ENCODE measurements at regions not wholly inside any gene's neighbourhood (a gene's known extent, or its start where the extent isn't known, plus 50 kb on each side); places are given as distances from the start of the nearest gene placed in this dataset.

DNA sequence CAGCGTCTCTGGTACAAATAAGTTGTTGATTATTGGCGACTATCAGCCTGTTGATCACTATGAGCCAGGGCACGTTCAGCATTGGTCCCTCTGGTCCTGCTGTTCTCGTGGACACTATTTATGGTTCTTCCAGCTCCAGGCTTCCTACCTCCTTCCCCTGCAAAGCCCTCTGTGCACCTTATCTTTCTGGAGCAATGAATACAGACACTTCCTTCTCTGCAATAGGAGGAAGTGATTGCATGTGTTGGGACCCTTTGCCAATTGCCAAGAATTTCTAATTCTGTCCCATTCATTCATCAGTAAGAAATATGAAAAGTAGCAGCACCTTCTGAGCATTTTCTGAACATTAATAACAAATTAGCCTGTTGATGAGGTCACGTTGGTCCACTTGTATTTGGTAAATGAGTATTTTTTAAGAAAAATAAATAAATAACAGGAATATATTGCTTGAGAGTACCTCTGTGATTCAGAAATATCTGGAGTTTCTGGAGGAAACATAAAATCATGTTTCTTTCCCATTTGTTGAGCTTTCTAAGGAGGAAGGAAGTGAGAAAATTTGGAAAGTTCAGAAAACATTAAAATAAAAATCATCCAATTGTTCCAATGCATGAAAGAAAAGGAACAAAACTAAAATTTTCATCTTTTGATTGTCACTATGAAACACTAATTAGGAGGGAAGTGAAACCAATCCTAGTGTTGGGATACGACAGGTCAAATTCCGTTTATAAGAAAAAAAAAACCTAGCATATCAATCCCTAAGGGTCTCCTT lies 259.1 kb upstream of the KLF6 start:
- ATAC-seq: no peak
- intact Hi-C loops (cut with DNase I, micrococcal nuclease): no loop called here
- no peak for DNase-seq

DNA sequence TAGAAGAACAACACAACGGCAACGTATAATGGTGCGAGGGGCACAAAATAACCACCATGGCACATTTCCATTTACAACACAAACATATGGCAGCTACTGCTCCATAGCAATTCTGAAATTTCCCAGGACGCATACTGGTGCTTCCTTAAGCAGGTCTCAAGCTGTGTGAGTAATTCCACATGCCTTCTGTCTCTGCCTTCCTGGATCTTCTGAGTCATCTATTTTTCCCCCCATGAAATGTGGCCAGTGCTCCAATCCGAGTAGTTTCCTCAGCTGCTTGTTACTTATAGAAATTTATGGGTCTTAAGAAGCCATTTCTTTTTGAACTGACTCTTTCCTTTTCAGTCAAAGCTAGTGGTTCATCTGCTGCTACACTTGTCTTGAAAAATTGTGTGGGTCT lies 256.6 kb upstream of the KLF6 start:
- intact Hi-C loops (cut with DNase I, micrococcal nuclease): no loop called here
- ATAC-seq (no peak), DNase-seq (no peak)

DNA sequence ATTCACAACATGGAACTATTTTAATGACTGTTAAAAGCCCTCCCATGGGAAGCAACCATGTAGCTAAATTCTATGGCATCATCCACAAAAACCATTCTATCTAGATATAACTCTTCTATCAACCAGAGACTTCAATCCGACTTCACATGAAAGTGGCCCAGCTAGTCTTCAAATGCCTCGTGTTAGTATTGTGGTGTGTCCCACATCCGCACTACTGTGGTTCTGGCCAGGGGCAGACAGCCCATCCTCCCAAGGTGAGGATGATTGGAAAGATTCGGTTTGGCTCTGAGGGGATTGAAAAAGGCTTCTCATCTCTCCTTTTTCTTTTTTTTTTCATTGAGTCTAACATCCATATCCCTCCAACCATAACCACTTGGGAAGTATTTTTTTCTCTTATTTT lies 253.0 kb upstream of the KLF6 start:
- DNase-seq (no peak), ATAC-seq (no peak)
- intact Hi-C loops (cut with DNase I, micrococcal nuclease): no loop called here

DNA sequence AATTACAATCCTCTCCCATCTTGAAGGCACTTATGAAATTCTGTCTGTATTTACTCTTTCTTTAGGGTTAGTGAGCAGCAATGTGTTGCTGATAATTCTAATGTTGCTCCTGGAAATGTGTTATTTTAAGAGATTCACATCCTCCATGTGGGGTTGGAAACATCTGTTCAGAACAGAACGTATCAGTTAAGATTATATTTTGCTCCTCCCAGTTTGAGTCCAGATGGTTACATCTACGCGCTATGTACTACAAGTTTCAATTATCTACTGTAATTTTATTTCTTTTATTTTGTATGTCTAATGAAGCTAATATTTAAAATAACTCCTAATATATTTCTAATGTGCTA lies 250.6 kb upstream of the KLF6 start:
- intact Hi-C loops (cut with DNase I, micrococcal nuclease): no loop called here
- no peak for DNase-seq
- ATAC-seq: no peak

DNA sequence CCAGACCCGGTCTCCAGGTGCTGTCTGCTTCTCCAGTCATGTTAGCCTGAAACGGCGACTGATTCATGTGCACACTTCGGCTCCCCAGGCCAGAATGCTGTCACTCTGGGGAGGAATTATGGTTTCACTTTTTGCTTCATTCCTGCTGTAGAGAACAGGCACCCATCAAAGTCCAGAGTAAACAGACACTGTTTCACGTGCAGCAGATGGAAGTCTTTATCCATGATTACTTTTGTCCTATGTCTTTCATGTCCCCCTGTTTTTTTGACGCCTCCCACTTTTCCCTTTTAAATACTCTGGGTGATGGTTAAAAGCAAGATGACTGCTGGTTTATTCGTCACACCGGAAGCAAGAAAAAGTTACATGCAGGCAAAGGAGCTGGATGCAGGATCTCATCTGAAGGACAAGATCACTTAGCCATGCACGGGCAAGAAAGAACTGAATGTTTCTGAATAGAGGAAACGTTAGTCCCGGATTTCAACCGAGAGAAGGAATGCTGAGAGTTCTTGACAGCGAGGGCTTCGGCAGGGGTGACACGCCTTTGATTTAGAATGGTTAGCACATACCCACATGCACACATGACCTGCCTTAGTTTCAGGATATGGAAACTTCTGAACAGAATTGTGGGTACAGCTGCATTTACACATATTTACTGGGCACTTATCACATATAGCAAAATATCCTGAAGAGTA lies 250.0 kb upstream of the KLF6 start:
- DNase-seq: no peak
- ATAC-seq: peak; percentile 79
- intact Hi-C loops (cut with DNase I, micrococcal nuclease): no loop called here

DNA sequence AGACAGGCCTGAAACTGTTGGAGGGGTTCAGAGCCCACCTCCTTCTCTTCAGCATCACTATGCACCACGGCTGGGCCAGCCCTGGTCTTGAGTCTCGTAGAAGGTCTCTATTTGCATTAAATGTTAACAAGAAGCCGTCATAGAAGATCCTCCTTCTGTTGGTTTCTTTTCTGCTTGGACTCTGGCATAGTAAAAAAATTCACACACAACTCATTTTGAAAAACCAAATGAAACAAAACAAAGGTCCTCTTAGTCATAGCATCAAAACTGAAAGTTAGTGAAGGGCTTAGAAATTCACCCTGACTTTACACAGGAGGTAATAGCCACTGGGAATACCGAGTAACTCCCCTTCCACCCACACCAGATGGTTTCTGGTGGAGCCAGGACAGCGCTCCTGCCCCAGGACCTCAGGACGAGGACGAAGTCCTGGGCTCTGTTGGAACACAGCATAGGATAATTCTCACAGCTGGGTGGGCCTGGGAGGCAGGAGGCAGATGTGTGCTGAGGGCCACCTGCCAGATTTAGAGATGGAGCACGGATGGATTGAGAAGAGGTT lies 248.4 kb upstream of the KLF6 start:
- intact Hi-C loops (cut with DNase I, micrococcal nuclease): no loop called here
- ATAC-seq (no peak), DNase-seq (no peak)

DNA sequence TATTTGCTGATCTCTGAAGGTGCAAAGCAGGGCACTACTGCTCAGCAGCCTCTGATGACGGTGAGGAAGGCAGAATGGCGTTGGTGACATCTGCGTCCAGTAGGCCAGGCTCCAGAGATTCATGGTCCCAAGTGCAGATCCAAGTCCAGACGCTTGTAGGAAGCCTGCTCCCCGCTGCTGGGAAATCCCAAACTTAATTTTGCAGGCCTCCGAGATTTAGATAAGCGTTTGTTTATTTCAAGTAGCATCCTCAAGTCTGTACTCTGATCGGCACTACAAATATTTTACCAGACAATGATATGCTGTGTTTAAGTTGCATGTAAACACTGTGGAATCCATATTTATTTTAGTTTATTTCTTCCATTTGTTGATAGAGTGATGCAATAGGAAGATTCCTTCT lies 244.9 kb upstream of the KLF6 start:
- ATAC-seq: no peak
- no peak for DNase-seq
- intact Hi-C loops (cut with DNase I, micrococcal nuclease): no loop called here

DNA sequence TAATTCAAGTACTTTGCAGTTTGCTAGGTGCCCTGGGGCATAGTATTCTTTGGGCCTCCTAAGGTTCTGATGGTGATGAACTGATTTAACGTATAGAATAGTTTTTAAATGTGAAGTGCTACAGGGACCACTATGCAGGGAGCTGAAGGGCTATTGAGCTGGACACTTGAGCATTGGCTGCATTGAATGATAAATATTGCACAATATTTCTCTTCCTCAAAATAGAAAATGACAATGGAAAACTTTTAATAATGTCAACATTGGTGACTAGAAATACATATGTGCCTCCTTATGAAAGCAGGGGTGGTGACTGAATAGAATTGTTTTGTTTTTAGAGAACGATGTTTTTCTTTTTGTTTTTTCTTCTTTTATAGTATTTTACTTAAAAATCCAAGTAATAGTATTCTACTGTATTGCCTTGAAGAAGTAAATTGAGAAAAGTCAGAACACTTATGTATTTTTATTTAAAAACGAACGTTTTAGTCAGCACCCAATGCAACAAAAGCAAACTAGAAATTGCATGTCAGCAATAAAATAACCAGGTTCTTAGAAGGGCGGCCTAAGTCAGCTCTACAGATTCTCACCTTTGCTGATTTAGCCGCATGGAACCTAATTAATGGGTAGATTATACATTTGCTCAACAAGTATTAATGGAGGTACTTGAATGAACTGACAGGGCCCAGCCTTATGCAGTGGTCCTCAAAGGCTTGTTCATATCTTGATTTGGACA lies 244.0 kb upstream of the KLF6 start:
- intact Hi-C loops (cut with DNase I, micrococcal nuclease): no loop called here
- DNase-seq (no peak), ATAC-seq (no peak)

DNA sequence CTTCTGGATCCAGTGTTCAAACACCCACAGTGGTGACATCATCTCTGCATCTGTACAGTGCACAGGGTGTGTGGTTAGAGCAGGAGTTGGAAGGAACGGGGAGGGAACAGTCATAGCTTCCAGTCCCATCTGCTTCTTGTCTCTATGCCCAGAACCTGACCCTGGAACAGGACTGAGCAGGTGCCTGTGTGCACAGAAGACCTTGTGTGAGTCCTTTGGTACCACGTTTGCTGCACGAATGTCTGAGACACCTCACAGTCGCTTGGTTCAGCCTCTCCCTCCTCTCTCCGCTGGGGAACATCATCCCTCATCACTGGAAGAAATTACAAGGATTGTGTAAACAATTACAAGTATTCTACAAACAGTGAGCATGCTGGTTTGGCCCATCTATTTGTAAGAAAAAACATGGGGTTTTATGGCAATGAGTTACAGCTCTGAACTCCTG lies 243.0 kb upstream of the KLF6 start:
- intact Hi-C loops (cut with DNase I, micrococcal nuclease): no loop called here
- DNase-seq: no peak
- no peak for ATAC-seq

DNA sequence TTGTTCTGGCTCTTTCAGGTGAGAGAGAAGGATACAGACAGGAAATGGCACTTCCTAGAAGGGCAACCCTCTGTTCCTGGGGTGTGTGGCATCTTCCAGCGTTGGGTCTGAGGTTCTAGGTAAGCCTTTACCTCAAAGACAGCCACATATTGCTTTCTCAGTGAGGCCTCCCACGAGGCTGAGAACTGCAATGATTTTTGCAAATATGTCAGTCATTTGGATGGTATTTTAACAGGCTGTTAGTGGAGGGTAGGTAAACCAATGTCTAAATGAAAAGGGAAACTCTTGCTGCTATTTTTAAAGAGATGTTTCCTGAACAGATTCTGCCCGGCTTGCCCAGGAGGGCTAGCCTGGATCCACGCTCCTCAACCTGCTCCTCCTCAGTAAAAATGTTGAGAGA lies 240.3 kb upstream of the KLF6 start:
- DNase-seq (no peak), ATAC-seq (no peak)
- intact Hi-C loops (cut with DNase I, micrococcal nuclease): no loop called here

DNA sequence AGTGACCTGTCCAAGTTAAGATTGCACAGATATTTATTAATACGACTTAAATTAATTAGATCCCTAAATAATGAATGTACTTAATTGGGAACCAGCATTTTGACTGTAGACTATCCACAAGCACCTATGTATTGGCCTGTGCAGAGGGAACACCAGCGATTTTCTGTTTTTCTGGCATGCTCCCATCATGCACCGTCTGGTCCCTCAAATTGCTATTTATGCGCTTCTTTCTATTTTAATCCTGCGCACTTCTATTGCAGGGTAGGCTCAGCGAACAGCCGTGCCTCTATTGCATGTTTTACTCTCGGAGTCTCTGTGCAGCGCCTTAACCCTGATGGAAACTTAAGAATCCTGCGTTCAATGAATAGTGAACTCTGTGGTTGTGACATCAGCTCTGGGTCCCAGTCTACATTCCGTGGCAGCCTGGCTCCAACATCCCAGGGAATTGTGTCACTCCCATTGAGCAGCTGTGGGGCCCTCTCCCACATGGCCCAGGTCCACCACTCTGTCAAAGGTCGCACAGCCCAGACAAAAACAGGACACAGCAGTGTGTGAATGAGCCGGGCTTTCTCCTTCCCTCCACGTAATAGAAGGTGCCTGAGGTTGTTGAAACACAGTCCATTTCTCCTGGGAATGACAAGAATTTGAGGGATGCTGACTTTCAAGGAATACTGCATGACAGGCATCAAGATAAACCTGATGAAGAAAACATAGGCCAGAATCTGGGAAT lies 239.7 kb upstream of the KLF6 start:
- DNase-seq (no peak), ATAC-seq (no peak)
- intact Hi-C loops (cut with DNase I, micrococcal nuclease): no loop called here

DNA sequence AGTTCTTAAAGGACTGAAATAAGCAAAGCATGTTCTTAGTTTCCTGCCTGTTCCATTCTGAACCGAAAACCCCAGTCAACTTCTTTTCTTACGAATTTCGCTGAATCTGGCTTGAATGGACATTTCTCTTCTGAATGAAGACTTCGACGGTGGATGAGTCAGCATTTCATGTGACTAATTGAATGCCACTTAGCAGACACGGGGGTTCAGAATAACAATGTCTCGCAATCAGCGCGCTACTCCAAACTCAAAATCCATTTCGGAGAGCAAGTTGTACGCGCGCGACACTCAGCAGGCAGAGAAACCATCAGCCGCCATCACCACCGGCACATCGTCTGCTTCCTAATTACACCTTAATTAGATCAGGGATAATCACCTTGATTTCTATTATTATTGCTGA lies 239.0 kb upstream of the KLF6 start:
- intact Hi-C loops (cut with DNase I, micrococcal nuclease): no loop called here
- ATAC-seq: no peak
- DNase-seq: no peak

DNA sequence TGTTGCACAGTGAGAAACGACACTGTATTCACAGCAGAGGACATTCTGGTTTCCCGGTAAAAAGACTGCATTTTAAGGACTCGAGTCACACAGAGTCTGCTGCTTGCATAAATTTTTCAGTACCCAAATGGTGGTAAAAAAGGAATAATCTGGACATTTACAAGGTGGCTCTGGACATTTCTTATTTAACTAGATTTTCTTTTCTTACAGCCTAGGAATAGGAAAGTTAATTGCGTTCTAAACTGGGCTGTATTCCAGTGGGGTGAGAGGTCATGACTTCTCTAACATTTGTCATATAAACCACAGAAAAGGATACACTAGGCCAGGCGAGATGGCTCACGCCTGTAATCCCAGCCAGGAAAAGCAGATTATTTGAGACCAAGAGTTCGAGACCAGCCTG lies 237.5 kb upstream of the KLF6 start:
- intact Hi-C loops (cut with DNase I, micrococcal nuclease): no loop called here
- DNase-seq: no peak
- ATAC-seq: no peak

DNA sequence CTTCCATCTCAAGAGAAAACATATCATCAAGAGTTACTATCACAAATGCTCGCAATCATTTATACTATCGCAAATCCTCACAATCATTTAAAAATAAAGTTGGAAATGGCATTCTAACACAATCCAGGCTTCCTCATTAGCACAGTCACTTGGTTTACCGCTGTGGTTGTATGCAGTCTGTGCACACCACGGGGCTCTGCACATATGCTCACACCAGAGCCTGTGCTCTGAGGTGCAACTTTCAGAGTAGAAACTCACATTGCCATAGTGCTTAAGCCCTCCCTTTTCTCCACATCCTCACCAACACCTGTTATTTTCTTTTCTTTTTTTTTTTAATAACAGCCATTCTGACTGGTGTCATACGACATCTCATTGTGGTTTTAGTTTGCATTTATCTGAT lies 235.6 kb upstream of the KLF6 start:
- DNase-seq: no peak
- intact Hi-C loops (cut with DNase I, micrococcal nuclease): no loop called here
- no peak for ATAC-seq

DNA sequence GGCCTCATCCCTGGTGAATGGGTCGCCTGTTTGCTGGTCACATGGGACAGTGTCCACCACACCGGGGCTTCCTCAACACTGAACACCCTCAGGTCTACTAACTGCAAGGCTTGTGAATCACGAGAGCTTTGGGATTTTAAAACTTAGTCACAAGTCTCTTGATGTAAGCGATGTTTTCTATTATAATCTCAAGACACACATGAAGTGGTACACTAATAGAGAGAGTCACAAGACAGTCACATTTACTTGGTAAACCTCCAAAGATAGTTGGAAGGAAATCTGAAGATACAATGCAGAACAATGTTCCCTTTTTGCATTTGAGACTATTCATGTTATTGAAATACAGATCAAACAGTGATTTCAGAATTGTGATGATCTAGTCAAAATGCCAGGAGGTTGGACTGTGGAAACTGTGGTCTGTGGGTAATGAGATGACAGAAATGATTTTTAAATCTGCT lies 233.1 kb upstream of the KLF6 start:
- intact Hi-C loops (cut with DNase I, micrococcal nuclease): no loop called here
- no peak for ATAC-seq
- DNase-seq: no peak

DNA sequence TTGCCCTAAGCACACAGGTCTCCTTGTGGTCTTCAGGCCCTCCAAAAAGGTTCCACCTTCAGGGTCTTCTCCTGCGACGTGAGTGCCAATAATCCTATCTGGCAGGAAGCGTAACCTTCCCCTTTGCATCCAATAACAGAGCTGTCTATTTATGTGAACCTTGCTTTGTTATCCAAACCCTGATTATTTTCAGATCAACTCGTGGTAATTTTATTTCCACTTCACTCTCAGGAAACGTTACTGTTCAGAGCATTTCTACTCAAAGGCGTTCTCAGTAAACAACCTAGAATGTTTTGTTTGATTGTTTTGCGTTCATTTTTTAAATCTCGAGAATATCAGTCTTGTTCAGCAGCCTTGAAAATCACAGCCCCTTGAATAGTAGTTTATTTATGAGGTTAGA lies 232.3 kb upstream of the KLF6 start:
- intact Hi-C loops (cut with DNase I, micrococcal nuclease): no loop called here

DNA sequence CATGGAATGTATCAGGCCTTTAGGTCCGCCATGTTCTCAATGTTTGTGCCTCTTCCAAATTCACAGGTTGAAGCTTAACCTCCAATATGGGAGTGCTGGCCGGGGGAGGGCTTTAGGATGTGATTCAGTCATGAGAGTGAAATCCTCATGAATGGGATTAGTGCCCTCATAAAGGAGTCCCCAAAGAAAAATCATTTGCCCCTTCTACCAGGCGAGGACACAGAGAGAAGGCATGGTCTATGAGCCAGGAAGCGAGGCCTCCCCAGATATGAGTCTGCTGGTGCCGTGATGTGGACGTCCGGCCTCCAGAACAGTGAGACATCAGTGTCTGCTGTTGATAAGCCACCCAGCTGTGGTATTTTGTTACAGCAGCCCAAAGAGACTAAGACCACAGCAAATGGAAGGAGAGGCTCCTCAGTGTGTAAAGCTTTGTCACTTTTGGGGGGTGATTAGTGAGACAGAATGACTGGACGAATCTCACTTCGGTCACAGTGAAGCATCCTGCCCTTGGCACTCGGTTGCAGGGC lies 231.3 kb upstream of the KLF6 start:
- ATAC-seq: no peak
- intact Hi-C loops (cut with DNase I, micrococcal nuclease): no loop called here
- DNase-seq: no peak

More for the DNA sequence above, 232.3 kb upstream of the KLF6 start:
- DNase-seq (no peak), ATAC-seq (no peak)

DNA sequence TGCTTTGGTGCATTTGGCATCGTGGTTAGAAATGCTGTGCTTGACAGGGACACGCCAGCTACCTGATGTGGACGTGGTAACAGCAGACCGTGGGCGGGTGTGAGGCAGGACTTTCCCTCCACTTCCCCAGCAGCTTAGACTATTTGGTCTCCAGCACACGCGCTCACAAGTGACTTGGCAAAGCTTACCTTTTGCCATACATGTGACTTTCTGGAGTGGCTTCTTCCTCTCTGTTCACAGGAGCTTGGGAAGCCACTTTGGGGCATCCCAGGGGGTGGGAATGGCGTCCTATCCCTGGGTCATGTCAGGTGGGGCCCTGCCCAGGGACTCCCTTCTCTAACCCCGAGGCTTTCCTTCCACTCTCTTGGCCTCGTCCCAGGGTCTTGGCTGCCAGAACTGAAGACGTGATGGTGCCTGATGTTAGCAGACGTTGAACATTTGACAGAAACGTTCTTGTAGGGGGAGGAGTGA lies 228.7 kb upstream of the KLF6 start:
- ATAC-seq: no peak
- intact Hi-C loops (cut with DNase I, micrococcal nuclease): no loop called here
- no peak for DNase-seq

DNA sequence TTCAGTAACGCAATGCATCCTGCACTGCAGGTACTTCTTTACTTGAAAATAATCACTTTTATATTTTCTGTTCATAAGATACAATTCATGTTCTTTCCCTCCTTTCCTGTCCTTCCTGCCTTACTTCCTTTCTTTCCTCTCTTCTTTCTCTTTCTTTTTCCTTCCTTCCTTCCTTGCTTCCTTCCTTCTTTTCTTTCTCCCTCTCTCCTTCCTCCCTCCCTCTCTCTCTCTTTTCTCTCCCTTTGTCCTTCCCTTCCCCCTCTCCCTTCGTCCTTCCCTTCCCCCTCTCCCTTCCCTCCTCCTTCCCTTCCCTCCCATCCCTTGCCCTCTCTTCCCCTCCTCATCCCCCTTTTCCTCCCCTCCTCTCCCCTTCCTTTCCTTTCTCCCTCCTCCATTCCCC lies 227.8 kb upstream of the KLF6 start:
- DNase-seq (no peak), ATAC-seq (no peak)
- intact Hi-C loops (cut with DNase I, micrococcal nuclease): no loop called here
